ENCODE measurements at regions not wholly inside any gene's neighbourhood (a gene's known extent, or its start where the extent isn't known, plus 50 kb on each side); places are given as distances from the start of the nearest gene placed in this dataset.

DNA sequence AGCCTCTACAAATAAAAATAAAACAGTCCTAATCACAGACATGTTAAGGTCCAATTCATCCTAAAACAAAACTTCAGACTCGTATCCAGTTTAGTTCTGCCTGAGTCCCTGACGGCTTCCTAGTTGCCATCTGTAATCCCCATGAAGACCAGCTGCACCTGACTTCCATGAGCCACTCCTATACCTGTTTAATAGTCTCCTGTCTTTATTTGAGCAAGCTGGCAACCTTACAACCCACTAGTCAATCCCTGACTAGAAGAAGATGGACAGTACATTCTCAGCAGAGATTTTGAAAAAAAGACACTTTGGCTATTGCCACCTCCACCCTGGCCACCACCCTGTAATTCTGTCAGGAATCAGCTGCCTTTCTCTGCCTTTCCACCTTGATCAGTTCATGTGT lies 197.7 kb downstream of the HIBADH start:
- TF ChIP-seq CTCF (conservative IDR thresholded peaks at IDR 0.05 in 1 of 2, IDR thresholded peaks at IDR 0.05 in 1 of 2; ENCODE audit: low read depth in 1 of 2, low read length in 2 of 2) (no peak), EZH2 (IDR thresholded peaks at IDR 0.05; ENCODE audit: low read length, missing control alignments) (no peak)

Measured in fibroblast of lung (primary cell).